CMK (cell line): ENCODE measurements at regions not wholly inside any gene's neighbourhood (a gene's known extent, or its start where the extent isn't known, plus 50 kb on each side); places are given as distances from the start of the nearest gene placed in this dataset.
"Not testable (repeated sequence)": the region's sequence is repeated elsewhere in the genome, so short reads cannot be mapped to it uniquely, and the experiment has no call there.

Experiments used
- DNase-seq: peaks from one replicate; pipeline ENCODE4 v3.0.0-alpha.2; 2010; ENCODE audit warnings: low read depth

DNA sequence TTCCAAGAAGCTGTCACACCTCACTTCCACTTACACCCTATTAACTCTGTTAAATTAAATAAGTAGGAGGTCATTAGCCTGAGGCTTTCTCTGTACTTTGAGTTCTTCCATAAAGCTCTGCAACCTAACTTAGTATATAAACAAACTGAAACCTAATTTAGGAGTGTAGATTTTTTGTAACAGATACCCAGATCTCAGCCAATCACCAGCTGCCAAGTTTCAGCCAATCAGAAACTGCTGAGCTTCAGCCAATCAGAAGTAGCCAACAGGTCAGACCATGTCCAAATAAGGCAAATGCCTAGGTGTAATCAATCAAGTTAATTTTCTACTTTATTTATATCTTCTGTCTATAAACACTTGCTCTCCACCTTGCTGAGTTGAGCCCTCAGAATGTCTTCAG, 142.7 kb upstream of the SULF2 start:
- no peak for DNase-seq

DNA sequence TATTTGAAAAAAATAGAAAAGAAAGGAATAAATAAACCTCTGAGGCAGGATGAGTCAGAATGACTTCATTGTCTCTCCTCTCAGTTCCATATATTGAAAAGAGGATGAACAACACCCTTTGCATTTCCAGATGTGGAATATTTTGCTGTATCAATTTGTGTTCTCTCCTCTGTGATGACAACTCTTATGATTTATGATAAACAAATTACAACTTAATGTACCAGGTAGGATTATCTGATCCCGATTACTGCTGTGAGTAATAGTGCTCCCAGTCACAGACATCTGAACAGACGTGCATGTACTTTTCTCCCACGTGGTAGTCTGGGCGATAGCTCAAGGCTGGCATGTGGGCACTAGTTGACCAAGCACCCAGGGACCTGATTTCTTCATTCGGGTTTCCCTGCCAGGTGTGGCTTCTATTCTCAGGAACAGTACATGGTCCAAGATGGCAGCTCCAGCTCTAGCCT, 142.1 kb upstream of the SULF2 start:
- no peak for DNase-seq

DNA sequence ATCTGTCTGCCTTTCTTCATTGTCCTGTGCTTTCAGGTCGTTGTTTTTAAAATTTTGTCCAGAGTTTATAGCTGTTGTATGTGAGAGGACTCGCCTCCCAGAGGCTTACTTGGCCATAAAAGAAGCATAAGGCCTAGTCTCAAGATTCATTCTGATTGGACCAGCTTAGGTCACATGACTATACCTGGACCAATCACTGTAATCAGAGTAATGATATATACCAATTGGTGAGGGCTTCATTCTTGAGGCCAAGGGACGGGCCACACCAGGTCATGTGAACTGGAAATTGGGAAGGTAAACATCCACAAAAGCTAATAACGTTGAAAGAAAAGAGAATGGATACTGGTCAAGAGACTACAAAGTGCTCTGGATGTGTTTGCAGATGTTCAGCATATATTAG, 141.4 kb upstream of the SULF2 start:
- DNase-seq, result no peak

DNA sequence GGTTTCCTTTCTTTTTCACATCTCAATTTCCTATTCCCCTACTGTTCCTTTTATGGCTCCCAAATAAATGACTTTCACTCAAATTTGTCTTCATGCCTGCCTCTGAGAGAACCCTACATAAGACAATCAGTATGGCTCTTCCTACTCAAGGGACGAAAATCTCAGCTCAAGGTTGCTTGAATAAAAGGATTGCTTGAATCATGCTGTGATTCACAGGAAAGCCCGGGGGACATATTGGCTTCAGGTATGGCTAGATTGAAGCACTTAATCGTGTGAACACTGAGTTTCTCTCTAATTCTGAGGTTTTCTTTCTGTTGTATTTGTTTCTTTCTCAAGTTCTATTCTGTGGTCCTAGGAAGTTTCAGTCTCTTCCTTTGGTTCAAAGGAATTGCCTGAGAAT, 140.3 kb upstream of the SULF2 start:
- no peak for DNase-seq

DNA sequence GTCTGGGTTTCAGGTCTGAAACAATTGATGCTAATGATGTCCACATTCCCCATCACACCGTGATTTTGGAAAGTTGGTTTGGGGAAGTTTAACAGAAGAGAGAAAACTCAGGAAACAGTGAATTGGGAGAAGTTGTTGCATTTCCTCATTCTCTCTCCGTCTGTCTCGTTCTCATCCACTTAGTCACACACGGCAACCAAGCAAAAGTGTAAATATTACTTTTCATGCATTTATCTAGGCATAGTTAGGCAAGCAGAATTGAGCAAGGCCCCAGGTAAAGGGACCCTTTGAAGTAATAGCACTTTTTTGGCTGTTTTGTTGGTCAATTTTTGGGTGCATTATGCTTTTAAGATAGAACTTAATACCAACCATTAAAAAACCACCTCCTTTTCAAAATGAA, 137.0 kb upstream of the SULF2 start:
- no peak for DNase-seq

DNA sequence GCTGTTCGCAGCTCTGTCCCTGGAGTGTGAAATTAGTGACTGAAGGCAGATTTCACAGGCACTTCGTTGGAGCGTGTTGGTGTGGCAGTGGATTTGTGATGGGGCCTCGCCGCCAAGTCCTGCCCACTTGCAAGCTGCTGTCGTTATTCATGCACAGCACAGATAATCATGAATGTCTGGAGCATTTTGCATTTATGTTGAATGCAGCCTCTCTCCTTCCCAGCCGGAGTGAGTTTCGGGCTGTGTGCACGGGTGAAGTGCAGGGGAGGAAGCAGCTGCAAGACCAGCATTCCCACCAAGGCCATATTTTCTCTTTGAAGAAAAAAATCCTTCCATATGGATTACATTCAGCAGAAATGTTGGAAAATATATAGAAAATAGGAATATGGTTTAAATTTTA, 136.5 kb upstream of the SULF2 start:
- not testable (repeated sequence) for DNase-seq

DNA sequence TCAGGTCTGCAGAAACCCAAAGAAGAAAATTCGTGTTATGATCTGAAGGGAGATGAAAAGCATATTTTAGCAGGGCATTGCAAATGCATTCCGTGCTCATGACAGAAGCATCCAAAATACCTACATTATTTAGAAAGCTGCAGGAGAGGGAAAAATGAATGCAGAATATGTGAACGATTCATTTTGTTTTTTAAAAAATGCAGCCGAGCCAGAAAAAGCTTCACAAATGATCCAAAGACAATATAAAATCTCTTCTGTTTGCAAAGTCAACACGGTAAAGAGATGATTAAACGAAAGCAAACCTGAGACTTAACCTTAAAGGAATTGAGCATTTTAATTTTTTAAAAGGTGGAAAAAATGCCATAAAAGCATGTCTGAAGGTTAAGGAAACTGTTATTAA, 136.1 kb upstream of the SULF2 start:
- DNase-seq, result no peak

DNA sequence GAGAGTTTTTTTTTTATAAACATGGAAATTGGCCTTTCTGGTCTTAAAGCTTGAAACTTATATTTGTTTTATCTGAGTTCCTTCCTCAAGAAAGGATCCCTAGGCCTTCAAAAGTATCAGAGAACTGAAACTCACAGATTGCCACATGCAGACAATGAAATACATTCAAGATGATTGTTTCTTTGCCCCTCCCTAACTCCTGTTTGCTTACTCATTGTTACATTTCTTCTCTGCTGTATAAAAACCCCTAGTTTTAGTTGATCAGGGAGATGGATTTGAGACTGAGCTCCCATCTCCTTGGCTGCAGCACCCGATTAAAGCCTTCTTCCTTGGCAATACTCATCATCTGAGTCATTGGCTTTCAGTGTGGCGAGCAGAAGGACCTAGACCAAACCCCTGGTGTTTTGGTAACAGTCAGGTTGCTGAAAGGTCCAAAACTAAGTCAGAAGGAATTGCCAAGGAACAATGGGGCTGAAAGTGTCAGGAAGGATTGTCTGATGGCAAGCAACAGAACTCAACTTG, 132.3 kb upstream of the SULF2 start:
- no peak for DNase-seq

DNA sequence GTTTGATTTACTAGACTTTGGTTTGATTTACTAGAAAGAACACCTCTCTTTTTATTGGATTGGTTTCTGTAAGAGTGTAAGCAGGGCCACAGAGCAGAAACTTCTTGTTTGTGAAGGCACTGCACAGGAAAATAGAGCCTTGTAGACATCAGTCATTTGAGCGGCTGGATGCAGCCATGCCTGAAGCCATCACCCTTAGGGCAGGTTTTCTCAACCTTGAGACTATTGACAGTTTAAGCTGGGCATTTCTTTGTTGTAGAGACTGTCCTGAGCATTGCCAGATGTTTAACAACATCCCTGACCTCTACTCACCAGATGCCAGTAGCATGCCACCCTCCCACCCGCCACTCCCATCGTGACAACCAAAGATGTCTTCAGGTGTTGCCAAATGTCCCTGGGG, 130.2 kb upstream of the SULF2 start:
- DNase-seq, result no peak

DNA sequence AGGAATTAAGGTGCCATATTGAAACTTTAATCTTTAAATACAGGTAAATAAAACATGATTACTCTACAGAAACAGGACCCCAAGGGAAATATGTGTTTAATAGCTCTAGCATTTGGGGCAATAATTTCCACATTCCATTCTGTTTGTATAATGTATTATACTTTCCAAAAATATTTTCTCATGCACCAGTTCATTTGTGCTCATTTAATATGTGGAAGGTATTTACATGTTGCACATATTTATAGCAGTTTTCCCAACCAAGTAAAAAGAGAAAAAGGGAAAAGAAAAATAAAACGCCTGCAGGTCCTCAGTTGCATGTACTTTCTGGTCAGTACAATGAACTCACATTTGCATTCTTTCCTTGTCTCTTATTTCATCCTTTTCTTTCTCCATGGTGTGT, 129.5 kb upstream of the SULF2 start:
- no peak for DNase-seq

DNA sequence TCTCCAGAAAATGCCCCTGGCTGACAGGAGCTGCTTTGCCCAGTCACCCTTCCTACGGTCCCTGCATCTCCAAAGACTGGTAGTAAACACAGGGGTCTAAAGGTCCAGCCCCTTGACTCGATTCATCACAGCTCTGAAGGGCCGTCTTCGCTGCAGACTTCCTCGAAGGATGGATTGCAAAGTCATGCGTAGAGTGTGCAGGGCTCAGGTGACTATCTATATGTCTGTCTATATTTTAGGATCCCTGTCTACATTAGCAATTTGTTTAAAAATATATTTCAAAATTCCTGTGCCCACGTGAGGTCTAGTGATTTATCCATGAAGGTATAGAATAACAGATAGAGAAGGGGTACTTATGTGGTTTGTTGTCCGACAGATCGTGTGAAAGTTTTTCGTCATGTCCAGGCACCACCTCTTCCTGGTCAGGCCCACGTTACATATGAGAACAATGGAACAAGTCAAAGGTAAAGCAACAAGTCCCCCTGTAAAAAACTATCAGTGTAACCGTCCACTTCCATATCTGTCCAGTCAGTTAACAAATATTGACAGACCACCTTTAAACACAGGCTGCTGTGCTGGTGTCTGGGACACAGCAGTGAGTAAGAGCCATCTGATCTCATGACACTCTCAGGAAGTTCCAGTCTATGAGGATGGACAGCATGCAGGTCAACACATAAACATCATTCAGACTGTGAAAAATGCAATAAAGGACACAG, 127.7 kb upstream of the SULF2 start:
- not testable (repeated sequence) for DNase-seq

DNA sequence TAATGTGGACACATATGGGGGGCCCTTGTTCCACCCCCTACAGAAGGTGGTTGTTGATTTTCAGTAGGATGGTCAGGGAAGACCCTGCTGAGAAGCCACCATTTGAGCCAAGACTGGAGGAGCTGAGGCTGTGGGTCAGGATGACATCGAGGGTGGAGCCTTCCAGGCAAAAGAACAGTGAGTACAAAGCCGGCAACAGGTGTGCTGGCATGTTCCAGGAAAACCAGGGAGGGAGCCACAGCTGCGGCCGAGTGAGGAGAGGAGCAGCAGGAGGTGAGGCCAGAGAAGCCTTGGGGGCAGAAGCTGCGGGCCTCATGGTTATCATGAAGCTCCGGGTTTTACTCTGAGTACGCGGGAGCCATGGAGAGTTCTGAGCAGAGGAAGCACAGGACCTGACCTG, 126.9 kb upstream of the SULF2 start:
- DNase-seq, result not testable (repeated sequence)

DNA sequence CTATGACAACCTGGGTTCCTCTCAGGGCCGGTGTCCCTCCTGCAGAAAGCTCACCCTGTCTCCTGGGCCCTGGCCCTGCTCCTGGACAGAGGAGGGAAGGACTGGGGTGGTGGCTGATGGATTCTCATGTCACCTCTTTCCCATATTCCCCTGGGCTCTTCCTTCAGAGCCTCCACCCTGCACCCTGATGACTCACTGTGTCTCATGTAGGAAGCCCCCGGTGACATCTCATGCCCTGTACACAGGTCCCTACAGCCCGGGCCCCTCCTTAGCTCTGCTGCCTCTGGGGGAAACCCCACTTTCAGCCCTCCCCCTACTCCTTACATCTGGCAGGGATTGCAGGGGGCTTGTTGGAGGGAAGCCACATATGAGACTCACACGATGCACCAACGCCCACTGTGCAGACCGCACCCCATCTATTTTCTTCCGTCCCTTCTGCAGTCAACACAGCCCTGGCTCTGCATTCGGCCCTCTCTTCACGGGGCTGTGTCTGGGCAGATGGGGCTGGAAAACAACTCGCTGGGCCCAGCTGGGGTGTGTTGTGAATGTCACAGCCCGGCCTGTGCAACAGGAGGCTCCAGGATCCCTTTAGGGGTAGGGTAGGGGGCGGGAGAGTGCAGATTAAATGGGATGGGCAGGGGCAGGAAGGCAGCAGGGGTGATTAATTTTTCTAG, 124.6 kb upstream of the SULF2 start:
- DNase-seq, result not testable (repeated sequence)

DNA sequence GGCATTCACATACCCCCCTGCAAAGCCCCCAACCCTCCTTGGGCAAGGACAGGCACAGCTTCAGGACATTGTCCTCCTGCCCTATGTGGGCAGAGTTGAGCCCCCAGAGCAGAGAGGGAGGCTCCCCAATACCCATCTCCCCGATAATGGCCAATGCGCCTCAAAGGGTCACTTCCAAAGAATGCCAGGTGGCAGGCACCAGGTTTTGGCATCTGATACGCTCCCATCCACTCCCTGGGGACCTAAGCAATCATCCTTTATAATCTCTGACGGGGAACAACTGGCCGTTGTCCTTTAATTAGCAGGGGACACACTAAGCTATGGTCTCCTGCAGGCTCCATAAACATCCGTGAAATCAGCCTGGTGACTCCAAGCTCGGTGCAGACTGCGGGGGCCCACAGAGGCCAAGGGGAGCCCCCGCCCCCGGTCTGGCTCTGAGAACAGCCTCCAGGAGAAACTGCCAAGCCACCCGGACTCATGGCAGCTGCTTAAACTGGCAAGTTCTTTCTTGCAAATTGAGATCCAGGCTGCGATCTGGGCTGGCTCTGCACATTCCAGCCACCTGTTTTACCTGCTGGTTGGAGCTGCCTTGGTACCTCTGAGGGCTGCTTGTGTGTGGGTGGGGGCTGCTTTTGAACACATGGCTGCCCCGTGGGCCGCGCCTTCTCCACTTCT, 123.2 kb upstream of the SULF2 start:
- DNase-seq, result not testable (repeated sequence)

DNA sequence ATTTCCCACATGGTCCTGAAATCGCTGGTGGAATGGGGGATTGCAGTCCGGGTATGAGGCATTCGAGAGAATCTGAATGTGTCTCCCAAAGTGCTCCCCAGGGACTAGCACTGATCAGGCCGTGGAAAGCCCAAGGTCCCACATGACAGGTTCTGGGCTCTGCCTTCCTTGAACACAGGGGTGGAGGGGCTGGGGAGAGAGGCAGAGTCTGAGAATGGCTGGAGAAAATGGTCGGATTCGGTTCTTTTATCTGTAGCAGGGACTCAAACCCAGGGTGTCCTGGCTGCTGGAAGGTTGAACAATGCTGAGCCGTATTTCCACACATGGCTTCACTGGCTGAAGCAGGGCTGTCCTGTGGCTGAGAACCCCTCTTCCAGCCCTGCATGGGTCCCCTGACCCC, 122.7 kb upstream of the SULF2 start:
- not testable (repeated sequence) for DNase-seq

DNA sequence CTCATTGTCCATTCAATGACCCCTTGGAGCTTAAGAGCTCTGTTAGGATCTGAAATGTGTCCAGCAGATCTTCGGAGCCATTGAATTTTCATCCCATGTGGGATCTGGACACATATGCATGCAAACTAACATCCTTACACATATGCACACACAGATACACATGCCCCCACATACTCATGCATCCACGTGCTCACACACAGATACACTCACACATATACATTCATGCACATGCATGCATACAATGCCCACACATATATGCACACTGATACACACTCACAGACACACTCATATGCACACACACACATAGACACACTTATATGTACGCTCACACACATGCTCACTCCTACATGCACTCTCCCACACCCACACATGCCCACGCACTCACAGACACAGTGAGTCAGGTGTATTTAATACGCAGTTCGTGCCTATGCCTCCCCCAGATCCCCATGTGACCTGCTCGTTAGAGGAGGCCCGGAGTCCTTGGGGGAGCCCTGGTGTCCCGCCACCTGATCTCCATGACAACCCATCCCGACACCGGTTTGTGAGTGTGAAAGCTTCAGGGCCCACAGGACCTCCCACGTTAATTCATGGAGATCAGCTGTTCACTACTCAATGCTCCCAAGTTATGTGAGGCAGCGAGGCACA, 121.9 kb upstream of the SULF2 start:
- DNase-seq, result no peak

DNA sequence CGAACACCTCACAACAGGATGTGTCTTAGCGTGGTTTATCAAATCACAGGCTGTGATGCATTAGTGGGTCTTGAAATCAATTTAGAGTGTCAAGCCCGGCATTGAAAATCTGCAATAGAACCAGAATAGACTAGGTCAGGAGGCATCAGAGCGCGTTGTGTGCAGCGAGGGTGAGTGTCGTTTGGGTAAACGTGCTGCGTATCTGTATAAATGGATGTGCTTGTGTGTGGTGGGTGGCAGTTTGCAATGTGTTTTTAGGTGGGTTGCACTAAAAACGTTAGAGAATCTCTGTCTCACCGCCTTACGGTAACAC, 121.0 kb upstream of the SULF2 start:
- DNase-seq, result no peak

DNA sequence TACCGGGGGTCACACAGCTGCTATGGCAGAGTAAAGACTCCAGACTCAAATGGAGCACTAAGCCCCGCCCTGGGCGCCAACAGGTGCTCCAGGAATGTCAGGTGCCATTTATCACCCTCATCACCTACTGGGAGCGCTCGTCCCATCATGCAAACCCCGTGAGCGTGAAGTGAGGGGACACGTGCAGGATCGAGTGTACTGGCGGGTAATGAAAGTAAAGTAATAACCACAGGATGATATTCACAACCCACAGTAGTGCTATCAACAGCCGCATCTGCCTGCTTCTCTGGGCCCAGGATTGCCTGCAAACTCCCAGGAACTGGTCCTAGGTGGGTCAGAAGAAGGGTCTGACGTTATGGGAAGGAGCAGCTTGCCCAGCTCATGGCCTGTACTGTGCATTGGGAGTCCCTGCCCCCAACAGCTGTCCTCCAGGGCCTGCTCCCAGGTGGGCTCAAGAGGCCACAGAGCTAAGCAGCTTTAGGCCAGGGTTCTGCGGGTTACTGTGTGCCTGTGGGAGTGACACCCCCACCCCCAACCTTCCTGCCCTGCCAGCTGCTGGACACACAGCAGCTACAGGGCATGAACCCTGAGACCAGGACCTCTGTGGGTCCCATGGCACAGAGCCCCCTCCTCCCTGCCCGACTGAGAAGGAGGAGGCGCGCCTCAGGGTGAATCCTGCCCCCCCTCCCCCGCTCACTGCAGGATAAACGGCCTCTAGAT, 120.5 kb upstream of the SULF2 start:
- DNase-seq, result no peak

DNA sequence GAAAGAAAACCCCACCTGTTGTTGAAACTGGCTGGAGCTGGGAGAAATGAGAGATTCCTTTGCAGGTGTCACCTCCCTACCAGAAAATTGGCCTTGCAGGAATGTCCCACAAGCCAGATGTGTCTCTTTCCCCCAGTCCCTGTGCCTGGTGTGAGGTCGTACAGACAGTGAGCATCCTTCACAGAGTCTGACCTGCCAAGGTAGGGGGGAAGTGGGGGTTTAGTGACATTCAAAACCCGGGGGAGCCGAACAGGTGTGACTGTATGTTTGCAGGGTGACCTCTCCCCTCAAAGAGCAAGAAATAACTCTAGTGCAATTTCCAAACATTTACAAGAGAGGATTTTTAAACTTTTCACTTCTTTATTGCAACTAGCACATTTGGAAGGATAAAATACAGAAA, 117.7 kb upstream of the SULF2 start:
- not testable (repeated sequence) for DNase-seq

DNA sequence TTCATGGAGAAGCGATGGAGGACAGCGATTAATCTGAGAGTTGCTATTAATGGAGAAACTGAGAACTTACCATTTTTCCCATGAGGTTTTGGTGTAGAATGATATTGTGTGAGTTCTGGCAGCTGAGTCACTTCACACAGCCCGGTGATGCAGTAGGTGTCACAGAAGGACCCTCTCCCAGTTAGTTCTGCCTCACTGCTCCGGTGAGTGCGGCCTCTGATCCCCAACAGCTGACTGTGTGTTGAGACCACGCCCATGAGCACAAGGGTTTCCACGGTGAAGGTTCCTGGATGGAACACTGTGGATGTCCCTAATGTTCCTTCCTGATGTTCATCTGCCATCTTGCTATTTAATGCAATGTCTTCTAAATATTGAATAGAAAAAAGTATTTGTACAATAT, 114.0 kb upstream of the SULF2 start:
- not testable (repeated sequence) for DNase-seq

DNA sequence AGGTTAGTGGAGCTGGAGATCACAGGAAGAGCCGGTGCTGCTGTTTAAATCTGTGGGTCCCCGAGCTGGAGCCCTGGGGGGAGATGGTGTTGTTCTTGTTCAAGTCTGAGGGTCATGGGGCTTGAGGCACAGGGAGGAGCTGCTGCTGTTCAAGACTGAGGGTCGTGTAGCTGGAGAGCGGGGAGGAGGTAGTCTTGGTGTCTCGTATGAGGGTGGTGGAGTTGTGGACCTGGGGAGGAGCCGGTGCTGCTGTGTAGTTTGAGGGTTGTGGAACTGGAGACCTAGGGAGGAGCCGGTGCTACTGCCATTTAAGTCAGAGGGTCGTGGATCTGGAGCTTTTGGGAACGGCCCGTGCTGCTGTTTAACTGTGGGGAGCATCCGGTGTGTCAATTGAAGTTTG, 112.2 kb upstream of the SULF2 start:
- DNase-seq, result no peak

DNA sequence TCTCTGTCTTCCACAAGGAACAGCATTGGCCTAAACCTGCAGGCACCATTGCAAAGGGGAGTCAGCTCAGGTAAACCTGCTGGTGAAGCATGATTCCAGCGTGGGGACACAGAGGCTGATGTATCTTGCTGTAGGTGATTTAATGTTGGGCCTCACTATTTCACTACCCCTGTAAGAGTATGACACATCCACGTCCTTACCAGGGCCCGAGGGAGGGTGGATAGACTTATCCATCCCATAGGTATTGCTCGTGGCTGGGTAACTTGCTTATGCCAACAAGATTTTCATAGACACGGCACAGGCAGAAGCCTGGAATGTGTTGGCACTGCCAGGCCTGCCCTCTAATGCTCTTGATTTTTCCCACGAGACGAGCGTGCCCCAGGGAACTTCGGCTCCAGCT, 107.4 kb upstream of the SULF2 start:
- DNase-seq, result not testable (repeated sequence)
